ENCODE measurements at regions not wholly inside any gene's neighbourhood (a gene's known extent, or its start where the extent isn't known, plus 50 kb on each side); places are given as distances from the start of the nearest gene placed in this dataset.
"Not testable (repeated sequence)": the region's sequence is repeated elsewhere in the genome, so short reads cannot be mapped to it uniquely, and the experiment has no call there.

DNA sequence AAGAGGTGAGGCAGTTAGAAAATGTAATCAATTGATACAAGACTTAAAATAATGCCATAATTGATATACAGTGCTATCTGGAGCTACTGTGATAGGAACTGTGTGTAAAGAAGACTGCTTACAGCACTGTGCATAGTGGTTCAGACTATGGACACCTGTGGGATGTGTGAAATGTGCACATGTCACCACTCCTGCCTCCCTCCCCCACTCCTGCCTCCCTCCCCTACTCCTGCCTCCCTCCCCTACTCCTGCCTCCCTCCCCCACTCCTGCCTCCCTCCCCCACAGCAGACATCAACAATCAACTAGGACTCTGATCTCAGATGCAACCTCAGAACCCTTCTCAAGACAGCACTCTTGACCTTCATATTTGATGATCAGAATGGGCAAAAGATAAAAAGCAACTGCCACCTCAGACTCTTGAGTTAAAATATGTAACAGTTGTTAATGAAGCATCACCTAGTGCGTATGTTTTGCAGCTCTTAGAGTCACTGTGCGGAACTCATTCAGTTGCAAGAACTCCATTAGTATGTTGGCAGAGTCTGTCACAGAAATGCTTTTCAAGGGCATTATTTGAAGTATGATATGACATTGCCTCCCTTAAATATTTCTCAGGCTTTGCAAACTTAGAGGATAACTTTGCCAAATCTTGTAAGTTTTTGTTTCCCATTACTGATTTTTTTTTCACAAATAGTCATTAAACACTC lies 255.2 kb upstream of the DDHD1 start:
- Histone ChIP-seq H3K27ac (no peak overlapping the region), H3K4me3 (no peak overlapping the region), H3K4me1 (ENCODE audit: insufficient read depth) (no peaks in the 10 kb centered on the region), H3K36me3 (no peaks in the 10 kb centered on the region), H3K27me3 (no peaks in the 10 kb centered on the region), H3K9me3 (no peaks in the 10 kb centered on the region)
- TF ChIP-seq EP300 (IDR thresholded peaks at IDR 0.05), result no peak
- TF ChIP-seq POLR2A (IDR thresholded peaks at IDR 0.05), result no peak
- TF ChIP-seq, protein P1, sequence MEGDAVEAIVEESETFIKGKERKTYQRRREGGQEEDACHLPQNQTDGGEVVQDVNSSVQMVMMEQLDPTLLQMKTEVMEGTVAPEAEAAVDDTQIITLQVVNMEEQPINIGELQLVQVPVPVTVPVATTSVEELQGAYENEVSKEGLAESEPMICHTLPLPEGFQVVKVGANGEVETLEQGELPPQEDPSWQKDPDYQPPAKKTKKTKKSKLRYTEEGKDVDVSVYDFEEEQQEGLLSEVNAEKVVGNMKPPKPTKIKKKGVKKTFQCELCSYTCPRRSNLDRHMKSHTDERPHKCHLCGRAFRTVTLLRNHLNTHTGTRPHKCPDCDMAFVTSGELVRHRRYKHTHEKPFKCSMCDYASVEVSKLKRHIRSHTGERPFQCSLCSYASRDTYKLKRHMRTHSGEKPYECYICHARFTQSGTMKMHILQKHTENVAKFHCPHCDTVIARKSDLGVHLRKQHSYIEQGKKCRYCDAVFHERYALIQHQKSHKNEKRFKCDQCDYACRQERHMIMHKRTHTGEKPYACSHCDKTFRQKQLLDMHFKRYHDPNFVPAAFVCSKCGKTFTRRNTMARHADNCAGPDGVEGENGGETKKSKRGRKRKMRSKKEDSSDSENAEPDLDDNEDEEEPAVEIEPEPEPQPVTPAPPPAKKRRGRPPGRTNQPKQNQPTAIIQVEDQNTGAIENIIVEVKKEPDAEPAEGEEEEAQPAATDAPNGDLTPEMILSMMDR (IDR thresholded peaks at IDR 0.05), result no peak
- WGBS, 3 donors, result 44 to 90% (median 69%) methylated on average over 2 of the region's 2 CpGs
- DNase-seq, result no peak
- intact Hi-C loops (cut with DNase I), result no loop called here

GRCh38 chr14:53406519-53406918 lies 253.4 kb upstream of the DDHD1 start:
- TF ChIP-seq EP300 (IDR thresholded peaks at IDR 0.05) (no peak), POLR2A (IDR thresholded peaks at IDR 0.05) (no peak)
- TF ChIP-seq, protein P1 (IDR thresholded peaks at IDR 0.05), result no peak
- 58 to 74% (median 67%) methylated on average over 1 of the region's 1 CpG for WGBS, 3 donors
- H3K4me1 ChIP-seq (ENCODE audit: insufficient read depth), result no peaks in the 10 kb centered on the region

GRCh38 chr14:53401646-53402045 lies 248.5 kb upstream of the DDHD1 start:
- no peak for TF ChIP-seq POLR2A (IDR thresholded peaks at IDR 0.05)
- 52 to 80% (median 78%) methylated on average over 3 of the region's 3 CpGs for WGBS, 3 donors
- intact Hi-C loops (cut with DNase I), result no loop called here
- no peaks in the 10 kb centered on the region for H3K36me3 ChIP-seq
- H3K9me3 ChIP-seq, result no peaks in the 10 kb centered on the region
- no peaks in the 10 kb centered on the region for H3K4me1 ChIP-seq (ENCODE audit: insufficient read depth)
- H3K27ac ChIP-seq, result no peak overlapping the region
- no peaks in the 10 kb centered on the region for H3K27me3 ChIP-seq
- no peak overlapping the region for H3K4me3 ChIP-seq
- DNase-seq, result no peak

More at GRCh38 chr14:53406519-53406918, 253.4 kb upstream of the DDHD1 start:
- Histone ChIP-seq H3K27ac (no peak overlapping the region), H3K4me3 (no peak overlapping the region), H3K27me3 (no peaks in the 10 kb centered on the region), H3K36me3 (no peaks in the 10 kb centered on the region), H3K9me3 (no peaks in the 10 kb centered on the region)
- DNase-seq, result no peak
- intact Hi-C loops (cut with DNase I), result no loop called here

- WGBS, 3 donors, result 58 to 82% (median 72%) methylated on average over 7 of the region's 7 CpGs
Measured at GRCh38 chr14:53399057-53399456, 245.9 kb upstream of the DDHD1 start.

DNA sequence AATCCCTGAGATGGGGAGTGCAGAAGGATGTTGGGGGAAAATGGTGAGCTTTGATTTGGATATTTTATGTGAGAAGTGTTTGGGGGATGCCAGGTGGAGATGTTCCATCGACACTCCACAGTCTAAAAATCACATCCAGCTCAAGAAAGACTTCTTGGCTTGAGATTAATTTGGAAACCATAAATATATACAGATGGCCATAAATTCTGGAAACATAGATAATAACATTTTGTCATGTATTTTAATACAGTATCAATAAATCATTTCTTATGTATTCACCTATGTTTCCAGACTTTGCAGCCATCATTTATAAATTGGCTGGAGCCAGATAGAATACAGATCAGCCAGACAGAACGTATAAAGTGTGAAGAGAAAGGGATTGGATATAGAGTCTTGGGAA lies 245.5 kb upstream of the DDHD1 start:
- Histone ChIP-seq H3K27me3 (no peaks in the 10 kb centered on the region), H3K9me3 (no peaks in the 10 kb centered on the region), H3K4me1 (ENCODE audit: insufficient read depth) (no peaks in the 10 kb centered on the region), H3K27ac (no peak overlapping the region), H3K36me3 (no peaks in the 10 kb centered on the region), H3K4me3 (no peak overlapping the region)
- 79 to 91% (median 91%) methylated on average over 2 of the region's 2 CpGs for WGBS, 3 donors
- intact Hi-C loops (cut with DNase I), result no loop called here
- TF ChIP-seq POLR2A (IDR thresholded peaks at IDR 0.05) (no peak), EP300 (IDR thresholded peaks at IDR 0.05) (no peak)
- TF ChIP-seq, protein P1 (IDR thresholded peaks at IDR 0.05), result no peak
- DNase-seq, result no peak

More at GRCh38 chr14:53399057-53399456, 245.9 kb upstream of the DDHD1 start:
- no peak for DNase-seq
- TF ChIP-seq POLR2A (IDR thresholded peaks at IDR 0.05) (no peak), EP300 (IDR thresholded peaks at IDR 0.05) (no peak)
- TF ChIP-seq, protein P1 (IDR thresholded peaks at IDR 0.05), result no peak
- no peaks in the 10 kb centered on the region for H3K4me1 ChIP-seq (ENCODE audit: insufficient read depth)
- no peaks in the 10 kb centered on the region for H3K9me3 ChIP-seq
- H3K36me3 ChIP-seq, result no peaks in the 10 kb centered on the region
- H3K27me3 ChIP-seq, result no peaks in the 10 kb centered on the region
- H3K27ac ChIP-seq, result no peak overlapping the region
- no peak overlapping the region for H3K4me3 ChIP-seq
- intact Hi-C loops (cut with DNase I), result no loop called here

DNA sequence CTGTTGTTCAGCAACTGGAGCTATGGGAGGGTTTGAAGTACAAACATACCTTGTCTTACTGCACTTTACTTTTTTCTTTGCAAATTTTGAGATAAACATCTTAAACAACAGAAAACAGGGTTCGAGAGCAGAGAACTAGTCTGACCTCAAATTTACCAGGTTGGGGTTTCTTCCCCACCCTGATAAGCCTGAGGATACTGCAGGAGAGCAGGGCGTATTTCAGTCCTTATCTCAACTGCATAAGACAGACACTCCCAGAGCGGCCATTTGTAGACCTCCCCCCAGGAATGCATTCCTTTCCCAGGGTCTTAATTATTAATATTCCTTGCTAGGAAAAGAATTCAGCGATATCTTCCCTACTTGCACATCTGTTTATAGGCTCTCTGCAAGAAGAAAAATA lies 242.1 kb upstream of the DDHD1 start:
- H3K4me1 ChIP-seq (ENCODE audit: insufficient read depth); H3K36me3 ChIP-seq; H3K9me3 ChIP-seq; H3K4me3 ChIP-seq; DNase-seq; H3K27ac ChIP-seq; intact Hi-C loops (cut with DNase I); H3K27me3 ChIP-seq: not testable (repeated sequence)
- WGBS, 3 donors, result 94 to 97% (median 96%) methylated on average over 4 of the region's 4 CpGs

All from ovary (tissue), 7 donors.